ENCODE measurements at regions not wholly inside any gene's neighbourhood (a gene's known extent, or its start where the extent isn't known, plus 50 kb on each side); places are given as distances from the start of the nearest gene placed in this dataset.

- TF ChIP-seq CTCF (conservative IDR thresholded peaks at IDR 0.05) (no peak), ZFX (IDR thresholded peaks at IDR 0.05) (no peak)
Measured at GRCh38 chr6:74479420-74479819, 726.4 kb downstream of the COL12A1 start.
